Effector memory CD4-positive, alpha-beta T cell (primary cell): ENCODE measurements at regions not wholly inside any gene's neighbourhood (a gene's known extent, or its start where the extent isn't known, plus 50 kb on each side); places are given as distances from the start of the nearest gene placed in this dataset.

Experiments
- DNase-seq, 3 donors: peaks; one replicate each; pipeline ENCODE4 v3.0.0-alpha.2; 2020
- H3K27ac ChIP-seq: 2 replicates; pipeline ENCODE4 v1.7.0; 2013; ENCODE audit warnings: mild to moderate bottlenecking, low read length, moderate library complexity; ENCODE audit not compliant: insufficient read depth, poor library complexity, severe bottlenecking
- H3K27me3 ChIP-seq: replicated peaks from 2 replicates; pipeline ENCODE4 v1.7.0; 2013; ENCODE audit warnings: mild to moderate bottlenecking, low read length; ENCODE audit not compliant: insufficient read depth, control insufficient read depth, poor library complexity, severe bottlenecking
- H3K36me3 ChIP-seq: 2 replicates; pipeline ENCODE4 v1.7.0; 2013; ENCODE audit warnings: mild to moderate bottlenecking, low read length, moderate library complexity; ENCODE audit not compliant: control insufficient read depth, insufficient read depth
- H3K4me1 ChIP-seq: 2 replicates; pipeline ENCODE4 v1.7.0; 2013; ENCODE audit warnings: low read length, mild to moderate bottlenecking; ENCODE audit not compliant: control insufficient read depth, insufficient read depth, poor library complexity, severe bottlenecking
- H3K4me3 ChIP-seq: 2 replicates; pipeline ENCODE4 v1.7.0; 2013; ENCODE audit warnings: low read length, low read depth, mild to moderate bottlenecking; ENCODE audit not compliant: insufficient read depth, poor library complexity, severe bottlenecking
- H3K9me3 ChIP-seq: 2 replicates; pipeline ENCODE4 v1.7.0; 2013; ENCODE audit warnings: mild to moderate bottlenecking, low read length, moderate library complexity; ENCODE audit not compliant: control insufficient read depth

DNA sequence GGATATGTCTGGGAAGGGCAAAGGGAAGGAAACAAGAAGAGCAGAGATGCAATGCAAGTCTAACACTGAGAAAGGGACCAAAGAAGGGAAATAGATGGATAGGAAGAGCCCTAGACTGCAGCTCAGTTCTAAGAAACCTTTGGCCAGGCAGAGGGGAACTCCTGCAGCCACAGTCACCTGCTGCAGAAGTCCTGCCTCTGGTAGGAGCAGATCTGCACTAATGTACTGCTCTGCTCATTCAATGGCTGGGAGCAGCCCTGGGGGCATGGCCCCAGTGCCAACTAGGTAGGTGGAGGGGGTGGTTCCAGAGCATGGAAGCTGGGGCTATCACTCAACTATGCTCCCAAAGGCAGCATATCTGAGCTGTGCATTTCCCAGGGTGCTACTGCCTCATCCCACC, 388.9 kb downstream of the PCNX1 start:
- no peaks in the 10 kb centered on the region for H3K4me1 ChIP-seq
- no peak for DNase-seq
- no peak overlapping the region for H3K27ac ChIP-seq
- no peak overlapping the region for H3K4me3 ChIP-seq
- no peaks in the 10 kb centered on the region for H3K36me3 ChIP-seq
- H3K9me3 ChIP-seq: no peaks in the 10 kb centered on the region
- no peaks in the 10 kb centered on the region for H3K27me3 ChIP-seq

DNA sequence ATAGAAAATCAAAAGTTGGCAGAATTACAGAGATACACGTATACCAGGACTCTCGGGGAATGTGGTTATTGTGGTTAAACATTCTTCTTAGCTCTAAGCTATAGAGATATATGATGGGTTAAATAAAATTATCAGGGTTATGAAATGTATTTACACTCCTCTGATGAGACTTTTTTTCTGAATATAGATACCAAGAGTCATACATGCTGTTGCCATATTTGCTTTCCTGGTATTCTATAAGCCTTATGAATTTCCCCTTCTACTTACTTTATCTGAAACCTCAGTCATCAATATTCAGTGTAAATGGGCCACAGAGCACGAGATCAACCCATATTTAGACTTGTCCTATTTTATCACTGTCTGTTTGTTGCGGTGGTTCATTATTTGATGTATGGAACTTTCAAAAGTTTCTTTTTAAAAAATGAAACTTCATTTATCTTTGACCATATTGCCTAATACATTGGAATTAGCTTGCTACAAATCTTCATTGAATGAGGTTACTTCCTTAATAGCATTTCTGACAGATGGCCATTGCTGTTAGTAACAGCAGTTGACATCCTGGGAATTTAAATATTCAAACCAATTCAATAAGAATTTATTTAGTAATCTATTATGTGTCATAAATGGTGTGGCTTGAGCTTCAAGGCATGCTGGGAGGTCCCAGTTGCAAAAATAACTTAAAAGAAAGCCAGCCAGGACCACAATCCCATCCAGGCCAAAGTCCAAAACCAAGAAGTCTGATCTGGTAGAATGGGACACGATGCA, 393.5 kb downstream of the PCNX1 start:
- no peak for DNase-seq
- Histone ChIP-seq H3K9me3 (no peaks in the 10 kb centered on the region), H3K27ac (no peak overlapping the region), H3K27me3 (no peaks in the 10 kb centered on the region), H3K4me3 (no peak overlapping the region), H3K4me1 (no peaks in the 10 kb centered on the region), H3K36me3 (no peaks in the 10 kb centered on the region)

DNA sequence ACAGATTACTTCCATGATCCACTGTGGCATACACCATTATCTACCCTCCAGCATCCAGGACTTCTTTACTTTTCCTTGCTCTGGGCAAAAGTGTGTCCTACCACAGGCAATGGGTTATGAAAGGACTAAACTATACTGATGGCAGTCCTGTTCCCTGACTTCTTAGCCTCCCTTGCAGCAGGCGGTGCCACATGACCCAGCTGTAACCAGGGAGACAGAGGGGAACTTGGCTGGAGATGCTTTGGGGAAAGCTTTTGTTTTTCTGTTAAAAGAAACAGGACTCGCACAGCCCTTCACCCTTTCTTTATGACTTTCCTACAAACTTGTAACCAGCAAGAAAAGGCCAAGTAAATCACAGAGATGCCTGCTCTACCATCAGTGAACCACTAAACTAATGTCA, 394.4 kb downstream of the PCNX1 start:
- Histone ChIP-seq H3K9me3 (no peaks in the 10 kb centered on the region), H3K27me3 (no peaks in the 10 kb centered on the region), H3K4me3 (no peak overlapping the region), H3K4me1 (no peaks in the 10 kb centered on the region), H3K36me3 (no peaks in the 10 kb centered on the region), H3K27ac (no peak overlapping the region)
- DNase-seq: no peak

DNA sequence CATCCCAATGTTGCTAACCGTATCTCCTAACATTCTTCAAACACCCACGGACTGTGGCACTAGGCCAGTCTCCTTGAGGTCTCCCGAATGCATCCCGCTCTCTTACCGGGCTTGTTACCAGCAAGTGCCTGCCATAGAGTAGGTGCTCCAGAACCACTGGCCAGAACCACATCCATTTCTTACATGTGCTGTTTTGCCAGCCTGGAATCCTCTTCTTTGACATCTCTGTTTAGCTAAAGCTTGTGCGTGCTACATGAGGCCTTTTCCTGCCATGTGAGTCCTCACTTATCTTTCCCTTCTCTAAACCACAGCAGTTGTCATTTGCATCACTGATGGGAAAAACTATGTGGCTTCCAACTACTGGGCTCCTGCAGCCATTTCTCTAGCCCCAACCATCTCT, 397.4 kb downstream of the PCNX1 start:
- Histone ChIP-seq H3K4me3 (no peak overlapping the region), H3K4me1 (no peaks in the 10 kb centered on the region), H3K36me3 (no peaks in the 10 kb centered on the region), H3K27ac (no peak overlapping the region), H3K27me3 (no peaks in the 10 kb centered on the region), H3K9me3 (no peaks in the 10 kb centered on the region)
- DNase-seq: no peak

DNA sequence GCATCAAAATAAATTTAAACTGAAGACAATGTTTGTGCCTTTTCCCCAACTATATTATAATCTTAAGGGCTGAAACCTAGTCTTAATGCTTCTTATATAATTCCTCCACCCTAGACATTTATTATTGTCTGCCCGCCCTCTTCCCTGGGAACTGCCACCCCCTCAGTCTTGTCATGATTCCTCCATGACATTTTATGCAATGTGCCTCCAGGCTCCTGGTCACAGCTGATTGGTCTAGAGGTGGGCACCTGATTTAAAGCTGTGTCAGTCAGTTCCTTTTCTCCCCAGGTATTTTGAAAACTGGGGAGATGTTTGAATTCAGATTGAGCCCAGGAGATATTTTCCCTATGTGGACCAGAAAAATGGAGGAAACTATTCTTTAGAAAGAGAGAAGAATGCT, 401.4 kb downstream of the PCNX1 start:
- Histone ChIP-seq H3K36me3 (no peaks in the 10 kb centered on the region), H3K4me1 (no peaks in the 10 kb centered on the region), H3K27me3 (no peaks in the 10 kb centered on the region), H3K4me3 (no peak overlapping the region), H3K27ac (no peak overlapping the region), H3K9me3 (no peaks in the 10 kb centered on the region)
- DNase-seq: no peak

DNA sequence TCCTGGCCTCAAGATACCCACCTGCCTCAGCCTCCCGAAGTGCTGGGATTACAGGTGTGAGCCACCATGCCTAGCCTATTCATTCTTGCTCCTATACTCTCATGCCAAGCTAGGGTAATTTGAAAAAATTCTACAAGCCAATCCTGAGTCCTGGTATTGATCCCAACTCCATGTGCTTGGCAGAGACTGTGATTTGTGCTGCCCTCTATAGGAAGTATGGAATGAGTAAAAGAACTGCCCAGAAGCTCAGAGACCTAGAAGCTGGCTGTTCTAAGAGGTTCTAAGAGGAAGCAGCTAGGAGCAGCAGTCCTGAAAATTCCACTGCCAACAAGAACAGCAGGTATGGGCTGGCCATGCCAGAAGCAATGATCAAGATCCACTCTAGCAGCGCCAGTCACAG, 402.5 kb downstream of the PCNX1 start:
- DNase-seq: no peak
- Histone ChIP-seq H3K4me3 (no peak overlapping the region), H3K9me3 (no peaks in the 10 kb centered on the region), H3K4me1 (no peaks in the 10 kb centered on the region), H3K27me3 (no peaks in the 10 kb centered on the region), H3K36me3 (no peaks in the 10 kb centered on the region), H3K27ac (no peak overlapping the region)

DNA sequence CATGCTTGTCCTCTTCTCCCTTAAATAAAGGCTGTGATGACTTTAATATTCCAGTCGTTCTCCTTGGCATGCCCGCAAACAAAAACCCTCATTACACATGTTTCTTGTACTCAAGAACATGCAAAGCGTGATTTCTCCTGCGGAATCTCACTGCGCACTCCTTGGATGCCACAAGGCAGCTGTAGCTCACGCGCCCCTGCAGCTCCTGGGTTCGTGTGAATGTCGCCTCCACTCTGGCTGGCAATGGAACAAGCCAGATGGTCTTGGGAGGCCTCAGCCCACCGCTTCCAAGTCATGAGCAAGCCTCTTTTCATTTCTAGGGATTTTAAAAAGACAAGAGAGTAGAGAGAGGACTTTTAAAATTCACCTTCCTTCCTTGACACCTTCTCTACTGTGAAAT, 403.8 kb downstream of the PCNX1 start:
- no peaks in the 10 kb centered on the region for H3K9me3 ChIP-seq
- H3K27ac ChIP-seq: no peak overlapping the region
- no peaks in the 10 kb centered on the region for H3K4me1 ChIP-seq
- H3K27me3 ChIP-seq: no peaks in the 10 kb centered on the region
- H3K36me3 ChIP-seq: no peaks in the 10 kb centered on the region
- DNase-seq: no peak
- H3K4me3 ChIP-seq: no peak overlapping the region

DNA sequence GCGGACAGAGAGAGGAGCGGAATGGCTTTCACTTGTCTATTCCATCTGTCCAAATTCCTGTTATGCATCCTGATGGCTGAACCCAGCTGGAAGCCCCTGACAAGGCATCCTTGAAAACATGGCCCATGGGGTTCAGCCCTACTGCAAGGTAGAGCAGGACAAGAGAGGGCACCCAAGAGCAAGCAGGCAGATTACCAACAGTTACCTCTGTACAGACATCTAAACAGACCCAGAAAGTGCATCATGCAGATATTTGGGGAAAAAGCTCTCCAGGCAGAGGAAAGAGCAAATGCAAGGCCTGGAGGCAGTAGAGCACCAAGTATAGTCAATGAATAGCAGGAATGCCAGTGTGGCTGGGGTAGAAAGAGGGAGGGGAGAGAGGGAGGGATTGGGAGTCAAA, 407.5 kb downstream of the PCNX1 start:
- H3K9me3 ChIP-seq: no peaks in the 10 kb centered on the region
- no peak overlapping the region for H3K4me3 ChIP-seq
- DNase-seq: no peak
- H3K36me3 ChIP-seq: no peaks in the 10 kb centered on the region
- no peak overlapping the region for H3K27ac ChIP-seq
- peaks cover 2% of the 10 kb centered on the region for H3K4me1 ChIP-seq
- no peaks in the 10 kb centered on the region for H3K27me3 ChIP-seq

DNA sequence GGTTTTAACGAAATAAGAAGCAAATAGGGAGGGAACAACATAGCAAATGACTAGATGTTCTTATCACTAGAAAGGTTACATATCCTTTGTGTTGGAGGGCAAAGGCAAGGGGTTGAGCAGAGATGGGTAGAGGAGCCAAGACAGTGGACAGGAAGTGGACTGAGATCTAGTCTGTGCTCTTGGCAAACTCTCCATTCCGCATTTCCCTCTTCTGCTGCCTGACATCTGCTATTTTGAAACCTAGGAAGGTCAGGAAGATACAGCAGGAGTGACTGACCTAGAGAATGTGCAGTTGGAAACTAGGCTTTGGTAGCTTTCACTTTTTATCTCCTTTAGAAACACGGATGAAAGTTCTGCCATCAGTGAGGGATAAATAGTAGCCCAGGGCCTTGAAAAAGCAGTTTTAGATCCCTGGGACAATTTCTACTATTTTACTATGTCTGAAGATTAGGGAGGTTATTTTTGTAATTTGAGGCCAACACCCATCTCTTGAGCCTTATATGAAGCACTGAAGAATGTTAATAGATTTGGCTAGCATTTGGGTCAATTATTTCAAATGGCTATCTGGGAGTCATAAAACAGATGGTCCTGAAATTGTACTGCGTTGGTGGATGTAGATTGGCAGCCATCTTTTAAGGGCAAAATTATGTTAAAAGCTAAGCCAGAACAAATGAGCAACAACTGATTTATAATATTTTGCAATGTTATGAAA, 410.3 kb downstream of the PCNX1 start:
- Histone ChIP-seq H3K27ac (no peak overlapping the region), H3K9me3 (no peaks in the 10 kb centered on the region), H3K4me3 (no peak overlapping the region), H3K36me3 (no peaks in the 10 kb centered on the region), H3K27me3 (no peaks in the 10 kb centered on the region), H3K4me1 (peaks cover 10% of the 10 kb centered on the region)
- no peak for DNase-seq

DNA sequence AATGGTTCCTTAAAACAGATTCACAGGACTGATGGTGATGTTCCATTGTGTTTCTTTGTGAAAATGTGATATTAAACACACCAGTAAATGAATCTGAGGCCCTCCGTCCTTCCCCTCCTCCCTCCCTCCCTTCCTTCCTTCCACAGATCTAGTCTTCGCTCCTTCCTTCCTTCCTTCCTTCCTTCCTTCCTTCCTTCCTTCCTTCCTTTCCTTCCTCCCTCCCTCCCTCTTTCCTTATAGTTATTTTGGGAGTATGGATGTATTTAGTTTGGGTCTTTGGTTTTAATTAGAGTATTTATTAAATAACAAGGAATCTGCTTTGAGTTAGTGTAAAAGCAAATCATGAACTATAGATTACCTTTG, 410.8 kb downstream of the PCNX1 start:
- H3K36me3 ChIP-seq: no peaks in the 10 kb centered on the region
- H3K27me3 ChIP-seq: no peaks in the 10 kb centered on the region
- no peak overlapping the region for H3K4me3 ChIP-seq
- no peaks in the 10 kb centered on the region for H3K9me3 ChIP-seq
- DNase-seq: no peak
- peaks cover 16% of the 10 kb centered on the region for H3K4me1 ChIP-seq
- H3K27ac ChIP-seq: no peak overlapping the region
